ENCODE measurements at regions not wholly inside any gene's neighbourhood (a gene's known extent, or its start where the extent isn't known, plus 50 kb on each side); places are given as distances from the start of the nearest gene placed in this dataset.
A peak's percentile ranks its signal among the peaks of the same experiment; 100 is the strongest.

DNA sequence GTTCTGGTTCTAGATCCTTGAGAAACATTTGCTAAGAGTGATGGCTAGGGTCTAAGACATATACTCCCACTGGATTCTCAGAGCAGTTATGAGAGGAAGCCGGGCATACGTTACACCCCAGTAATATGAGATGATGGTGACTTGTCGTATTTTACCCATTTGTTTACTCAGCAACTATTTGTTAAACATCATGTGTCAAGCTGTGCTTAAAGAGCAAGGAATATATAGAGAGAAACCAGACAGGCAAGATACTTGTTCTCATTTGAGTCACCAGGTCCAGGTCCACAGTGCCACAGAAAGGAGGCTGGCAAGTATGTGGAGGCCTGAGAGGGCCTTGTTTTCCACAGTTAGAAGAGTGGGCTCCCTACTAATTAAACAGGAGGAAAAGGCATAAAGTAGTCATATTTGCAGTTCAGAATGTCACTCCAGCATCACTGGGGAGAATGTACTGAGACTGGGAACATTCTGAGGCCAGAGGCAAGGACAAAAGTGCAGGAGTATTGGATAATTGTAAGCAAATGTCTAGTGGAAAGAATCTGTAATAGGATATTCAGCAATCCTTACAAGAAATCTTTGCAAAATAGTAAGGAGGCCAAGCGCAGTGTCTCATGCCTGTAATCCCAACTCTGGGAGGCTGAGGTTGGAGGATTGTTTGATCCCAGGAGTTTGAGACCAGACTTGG, 142.2 kb downstream of the IRS2 start:
- Histone ChIP-seq H3K9me3 (ENCODE audit: control insufficient read depth, low read length) (peaks cover 19% of the 10 kb centered on the region), H3K36me3 (ENCODE audit: control insufficient read depth, insufficient read depth, low read length, severe bottlenecking) (no peaks in the 10 kb centered on the region), H3K9ac (ENCODE audit: low read length) (no peak overlapping the region), H3K4me1 (ENCODE audit: control insufficient read depth, insufficient read depth, low read length) (peaks cover 7% of the 10 kb centered on the region), H3K27me3 (replicated peaks; ENCODE audit: control insufficient read depth, insufficient read depth, low read length) (no peaks in the 10 kb centered on the region), H3K4me3 (ENCODE audit: low read length) (no peak overlapping the region)
- DNase-seq (ENCODE audit: low read depth), result peak; percentile 57

DNA sequence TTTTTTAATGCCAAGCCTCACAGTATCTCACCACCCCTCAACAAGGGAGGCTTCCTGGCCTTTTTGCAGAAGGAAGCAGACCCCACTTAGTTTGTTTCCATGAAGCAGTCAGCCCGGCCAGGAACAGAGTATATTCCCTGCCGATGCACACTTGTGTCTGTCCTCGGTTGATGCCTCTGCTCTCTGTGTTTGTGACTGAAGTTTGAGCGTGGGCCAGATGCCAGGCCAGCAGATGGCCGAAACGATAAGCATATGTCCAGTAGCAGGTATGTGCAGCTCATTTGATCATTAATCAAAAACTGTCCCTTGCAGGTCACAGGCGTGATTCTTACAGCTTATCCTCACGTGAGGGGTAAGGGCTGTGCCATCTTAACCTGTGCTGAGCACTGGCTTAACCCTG, 144.0 kb downstream of the IRS2 start:
- peaks cover 4% of the 10 kb centered on the region for H3K4me1 ChIP-seq (ENCODE audit: control insufficient read depth, insufficient read depth, low read length)
- no peaks in the 10 kb centered on the region for H3K27me3 ChIP-seq (replicated peaks; ENCODE audit: control insufficient read depth, insufficient read depth, low read length)
- no peak overlapping the region for H3K9ac ChIP-seq (ENCODE audit: low read length)
- DNase-seq (ENCODE audit: low read depth), result no peak
- H3K9me3 ChIP-seq (ENCODE audit: control insufficient read depth, low read length), result peaks cover 19% of the 10 kb centered on the region
- H3K36me3 ChIP-seq (ENCODE audit: control insufficient read depth, insufficient read depth, low read length, severe bottlenecking), result no peaks in the 10 kb centered on the region
- no peak overlapping the region for H3K4me3 ChIP-seq (ENCODE audit: low read length)

DNA sequence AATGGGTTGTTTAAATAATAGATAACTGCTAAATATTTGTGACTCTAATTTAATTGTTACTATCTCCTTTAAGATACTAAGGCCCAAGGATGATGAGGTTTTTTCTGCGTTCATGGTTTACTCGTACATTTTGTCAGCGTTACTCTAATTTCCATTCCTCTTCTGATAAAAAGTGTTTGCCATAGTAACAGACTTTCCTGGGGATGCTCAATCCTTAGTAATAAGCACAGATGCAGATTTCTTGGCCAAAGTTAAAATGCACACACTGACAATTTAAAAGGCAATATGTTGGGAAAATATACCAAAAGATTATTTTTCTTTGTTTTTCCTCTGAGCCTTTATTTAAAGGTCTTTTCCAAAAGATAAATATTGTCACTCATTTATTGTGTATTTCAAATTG, 149.6 kb downstream of the IRS2 start:
- H3K9me3 ChIP-seq (ENCODE audit: control insufficient read depth, low read length), result peaks cover 18% of the 10 kb centered on the region
- no peak overlapping the region for H3K4me3 ChIP-seq (ENCODE audit: low read length)
- H3K36me3 ChIP-seq (ENCODE audit: control insufficient read depth, insufficient read depth, low read length, severe bottlenecking), result no peaks in the 10 kb centered on the region
- no peaks in the 10 kb centered on the region for H3K27me3 ChIP-seq (replicated peaks; ENCODE audit: control insufficient read depth, insufficient read depth, low read length)
- no peak overlapping the region for H3K9ac ChIP-seq (ENCODE audit: low read length)
- no peak for DNase-seq (ENCODE audit: low read depth)
- no peaks in the 10 kb centered on the region for H3K4me1 ChIP-seq (ENCODE audit: control insufficient read depth, insufficient read depth, low read length)

DNA sequence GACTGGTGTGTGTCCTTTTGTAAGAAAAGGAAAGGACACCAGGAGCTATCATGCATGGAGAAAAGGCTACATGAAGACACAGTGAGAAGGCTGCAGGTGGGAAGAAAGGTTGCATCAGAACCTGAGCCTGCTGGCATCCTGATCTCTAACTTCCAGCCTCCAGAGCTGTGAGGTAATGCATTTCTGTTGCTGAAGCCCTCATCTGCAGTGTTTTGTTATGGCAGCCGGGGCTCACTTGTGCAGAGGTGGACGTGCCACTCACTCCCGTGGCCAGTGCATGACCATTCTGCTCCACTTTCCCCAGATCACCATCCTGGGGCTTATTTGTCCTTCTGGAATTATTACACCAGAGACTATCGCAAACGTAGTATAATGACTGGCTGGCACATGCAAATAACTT, 155.3 kb downstream of the IRS2 start:
- Histone ChIP-seq H3K4me1 (ENCODE audit: control insufficient read depth, insufficient read depth, low read length) (peaks cover 25% of the 10 kb centered on the region), H3K9me3 (ENCODE audit: control insufficient read depth, low read length) (no peaks in the 10 kb centered on the region), H3K36me3 (ENCODE audit: control insufficient read depth, insufficient read depth, low read length, severe bottlenecking) (no peaks in the 10 kb centered on the region), H3K9ac (ENCODE audit: low read length) (no peak overlapping the region), H3K4me3 (ENCODE audit: low read length) (no peak overlapping the region), H3K27me3 (replicated peaks; ENCODE audit: control insufficient read depth, insufficient read depth, low read length) (no peaks in the 10 kb centered on the region)
- no peak for DNase-seq (ENCODE audit: low read depth)

DNA sequence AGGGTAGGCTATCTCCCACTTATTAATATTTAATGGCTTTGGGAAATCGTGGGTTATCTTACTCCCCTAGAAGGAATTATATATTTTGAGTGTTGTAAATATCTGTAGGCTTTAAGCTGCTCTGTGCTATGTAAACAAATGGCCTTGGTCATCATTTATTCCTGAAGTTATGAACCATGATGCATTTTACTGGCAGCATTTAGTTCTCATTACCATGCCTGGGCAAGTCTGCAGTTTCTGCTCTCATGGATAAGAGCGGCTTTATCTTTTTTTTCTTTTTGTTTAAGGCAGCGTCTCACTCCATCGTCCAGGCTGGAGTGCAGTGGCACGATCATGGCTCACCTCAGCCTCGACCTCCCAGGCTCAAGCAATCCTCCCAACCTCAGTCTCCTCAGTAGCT, 156.1 kb downstream of the IRS2 start:
- no peaks in the 10 kb centered on the region for H3K27me3 ChIP-seq (replicated peaks; ENCODE audit: control insufficient read depth, insufficient read depth, low read length)
- peaks cover 25% of the 10 kb centered on the region for H3K4me1 ChIP-seq (ENCODE audit: control insufficient read depth, insufficient read depth, low read length)
- H3K36me3 ChIP-seq (ENCODE audit: control insufficient read depth, insufficient read depth, low read length, severe bottlenecking), result no peaks in the 10 kb centered on the region
- H3K9ac ChIP-seq (ENCODE audit: low read length), result no peak overlapping the region
- DNase-seq (ENCODE audit: low read depth), result no peak
- H3K4me3 ChIP-seq (ENCODE audit: low read length), result no peak overlapping the region
- H3K9me3 ChIP-seq (ENCODE audit: control insufficient read depth, low read length), result no peaks in the 10 kb centered on the region

DNA sequence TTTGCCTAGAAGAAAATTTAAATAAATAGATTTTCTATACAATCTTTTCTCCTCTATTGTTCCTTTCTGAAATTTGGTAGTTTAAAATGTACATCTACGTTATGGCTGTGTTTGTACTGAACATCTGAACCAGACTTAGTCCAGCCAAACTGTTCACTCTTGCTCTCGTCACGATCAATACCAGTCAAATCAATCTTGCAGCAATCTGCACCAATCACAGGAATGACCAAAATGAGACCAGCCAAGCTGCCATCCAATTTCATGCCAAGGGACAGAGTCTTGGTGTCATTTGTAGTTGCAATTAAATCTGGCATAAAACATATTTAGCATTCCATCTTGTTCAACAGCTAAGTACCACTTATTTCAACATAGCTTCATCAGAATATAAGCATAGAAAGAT, 156.6 kb downstream of the IRS2 start:
- no peak for DNase-seq (ENCODE audit: low read depth)
- Histone ChIP-seq H3K4me1 (ENCODE audit: control insufficient read depth, insufficient read depth, low read length) (peaks cover 25% of the 10 kb centered on the region), H3K4me3 (ENCODE audit: low read length) (no peak overlapping the region), H3K27me3 (replicated peaks; ENCODE audit: control insufficient read depth, insufficient read depth, low read length) (no peaks in the 10 kb centered on the region), H3K9me3 (ENCODE audit: control insufficient read depth, low read length) (no peaks in the 10 kb centered on the region), H3K36me3 (ENCODE audit: control insufficient read depth, insufficient read depth, low read length, severe bottlenecking) (no peaks in the 10 kb centered on the region), H3K9ac (ENCODE audit: low read length) (no peak overlapping the region)

DNA sequence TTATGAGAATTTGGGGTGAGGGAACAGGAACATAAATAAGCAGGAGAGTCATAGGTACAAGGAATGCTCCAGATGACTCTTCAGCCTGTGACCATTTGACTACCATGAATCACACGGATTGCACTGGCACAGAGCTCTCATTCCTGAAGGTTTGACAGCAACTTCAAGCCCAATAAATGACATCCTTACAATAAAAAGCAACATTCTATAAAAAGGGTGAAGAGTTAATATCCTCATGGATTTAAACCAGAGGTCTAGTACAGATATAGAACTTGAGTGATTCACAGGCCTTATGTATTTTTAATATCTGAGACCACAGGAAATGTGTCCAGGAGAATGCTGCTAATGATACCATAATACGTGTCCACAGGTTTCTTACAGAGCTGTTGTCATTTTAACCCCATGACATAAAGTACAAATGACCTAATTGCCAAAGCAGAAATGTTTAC, 158.1 kb downstream of the IRS2 start:
- no peaks in the 10 kb centered on the region for H3K27me3 ChIP-seq (replicated peaks; ENCODE audit: control insufficient read depth, insufficient read depth, low read length)
- peak; percentile 46 for DNase-seq (ENCODE audit: low read depth)
- H3K9ac ChIP-seq (ENCODE audit: low read length), result no peak overlapping the region
- peaks cover 25% of the 10 kb centered on the region for H3K4me1 ChIP-seq (ENCODE audit: control insufficient read depth, insufficient read depth, low read length)
- H3K36me3 ChIP-seq (ENCODE audit: control insufficient read depth, insufficient read depth, low read length, severe bottlenecking), result no peaks in the 10 kb centered on the region
- H3K9me3 ChIP-seq (ENCODE audit: control insufficient read depth, low read length), result no peaks in the 10 kb centered on the region
- no peak overlapping the region for H3K4me3 ChIP-seq (ENCODE audit: low read length)

DNA sequence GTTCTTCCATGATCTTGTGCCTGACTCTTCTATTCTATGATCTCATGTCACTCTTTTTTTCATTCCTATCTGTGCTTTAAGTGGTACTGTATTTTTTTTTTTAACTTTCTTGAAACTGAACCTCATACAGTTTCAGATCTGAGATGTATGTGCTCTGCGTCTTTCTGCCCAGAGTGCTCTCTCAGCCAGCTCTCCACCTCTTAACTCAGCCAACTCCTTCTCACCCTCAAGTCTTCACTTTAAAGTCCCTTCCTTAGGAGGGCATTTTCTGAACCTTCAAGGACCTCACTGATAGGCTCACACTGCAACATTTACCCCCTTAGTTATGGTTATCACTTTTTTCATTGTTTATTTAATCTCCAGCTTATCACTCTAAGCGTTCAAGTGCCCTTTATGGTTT, 158.7 kb downstream of the IRS2 start:
- Histone ChIP-seq H3K27me3 (replicated peaks; ENCODE audit: control insufficient read depth, insufficient read depth, low read length) (no peaks in the 10 kb centered on the region), H3K9me3 (ENCODE audit: control insufficient read depth, low read length) (no peaks in the 10 kb centered on the region), H3K9ac (ENCODE audit: low read length) (peak overlapping the region; percentile 35), H3K36me3 (ENCODE audit: control insufficient read depth, insufficient read depth, low read length, severe bottlenecking) (no peaks in the 10 kb centered on the region), H3K4me3 (ENCODE audit: low read length) (peak overlapping the region; percentile 20), H3K4me1 (ENCODE audit: control insufficient read depth, insufficient read depth, low read length) (peaks cover 25% of the 10 kb centered on the region)
- DNase-seq (ENCODE audit: low read depth), result no peak

DNA sequence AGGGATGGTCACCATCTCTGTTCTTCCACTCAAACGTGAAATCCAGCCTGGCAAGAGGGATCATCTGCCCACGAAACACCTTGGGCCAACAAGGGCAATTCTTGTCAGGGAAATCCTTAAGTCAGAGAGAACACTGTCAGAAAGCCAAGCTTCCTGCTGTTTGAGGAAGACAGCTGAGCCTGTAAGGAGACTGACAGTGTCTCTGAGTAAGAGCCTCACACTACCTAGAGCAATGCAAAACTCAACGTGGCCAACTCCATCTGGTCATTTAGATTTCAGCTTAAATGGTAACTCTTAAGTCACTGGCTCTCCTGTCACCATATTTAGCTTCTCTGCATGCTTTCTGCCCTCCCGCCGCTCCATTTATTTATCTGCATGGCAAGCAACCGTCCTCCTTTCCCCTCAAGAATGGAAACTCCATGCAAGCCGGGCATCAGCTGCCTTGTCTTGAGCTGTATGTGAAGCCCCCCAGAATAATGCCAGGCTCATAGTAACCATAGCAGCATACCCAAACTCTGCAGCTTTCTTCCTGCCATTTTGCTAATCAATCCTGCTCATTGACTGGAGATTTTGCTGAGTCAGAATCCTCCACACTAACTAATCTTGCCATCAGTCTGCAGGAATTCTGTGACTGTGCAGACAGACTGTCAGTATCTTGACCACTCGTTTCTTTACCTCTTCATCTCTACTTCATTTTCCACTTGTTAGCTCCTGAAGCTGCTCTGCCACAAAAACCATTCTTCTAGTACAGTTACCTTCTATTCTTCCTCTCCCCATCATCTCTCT, 159.8 kb downstream of the IRS2 start:
- no peaks in the 10 kb centered on the region for H3K36me3 ChIP-seq (ENCODE audit: control insufficient read depth, insufficient read depth, low read length, severe bottlenecking)
- H3K4me3 ChIP-seq (ENCODE audit: low read length), result no peak overlapping the region
- no peak overlapping the region for H3K9ac ChIP-seq (ENCODE audit: low read length)
- no peak for DNase-seq (ENCODE audit: low read depth)
- peaks cover 25% of the 10 kb centered on the region for H3K4me1 ChIP-seq (ENCODE audit: control insufficient read depth, insufficient read depth, low read length)
- no peaks in the 10 kb centered on the region for H3K27me3 ChIP-seq (replicated peaks; ENCODE audit: control insufficient read depth, insufficient read depth, low read length)
- H3K9me3 ChIP-seq (ENCODE audit: control insufficient read depth, low read length), result no peaks in the 10 kb centered on the region

DNA sequence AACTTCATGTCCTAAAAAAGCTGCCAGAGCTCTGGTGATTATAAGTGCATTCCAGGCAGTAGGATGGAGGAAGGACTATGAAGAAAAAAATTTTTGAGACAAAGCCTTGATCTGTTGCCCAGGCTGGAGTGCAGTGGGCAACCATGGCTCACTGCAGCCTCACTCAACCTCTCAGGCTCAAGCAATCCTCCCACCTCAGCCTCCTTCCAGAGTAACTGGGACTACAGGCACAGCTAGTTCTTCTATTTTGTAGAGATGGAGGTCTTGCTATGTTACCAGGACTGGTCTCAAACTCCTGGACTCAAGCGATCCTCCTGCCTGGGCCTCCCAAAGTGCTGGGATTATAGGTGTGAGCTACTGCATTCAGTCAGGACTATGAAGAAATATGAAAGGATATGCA, 161.2 kb downstream of the IRS2 start:
- H3K4me3 ChIP-seq (ENCODE audit: low read length), result no peak overlapping the region
- H3K9me3 ChIP-seq (ENCODE audit: control insufficient read depth, low read length), result no peaks in the 10 kb centered on the region
- DNase-seq (ENCODE audit: low read depth), result no peak
- no peak overlapping the region for H3K9ac ChIP-seq (ENCODE audit: low read length)
- no peaks in the 10 kb centered on the region for H3K27me3 ChIP-seq (replicated peaks; ENCODE audit: control insufficient read depth, insufficient read depth, low read length)
- peaks cover 25% of the 10 kb centered on the region for H3K4me1 ChIP-seq (ENCODE audit: control insufficient read depth, insufficient read depth, low read length)
- H3K36me3 ChIP-seq (ENCODE audit: control insufficient read depth, insufficient read depth, low read length, severe bottlenecking), result no peaks in the 10 kb centered on the region

DNA sequence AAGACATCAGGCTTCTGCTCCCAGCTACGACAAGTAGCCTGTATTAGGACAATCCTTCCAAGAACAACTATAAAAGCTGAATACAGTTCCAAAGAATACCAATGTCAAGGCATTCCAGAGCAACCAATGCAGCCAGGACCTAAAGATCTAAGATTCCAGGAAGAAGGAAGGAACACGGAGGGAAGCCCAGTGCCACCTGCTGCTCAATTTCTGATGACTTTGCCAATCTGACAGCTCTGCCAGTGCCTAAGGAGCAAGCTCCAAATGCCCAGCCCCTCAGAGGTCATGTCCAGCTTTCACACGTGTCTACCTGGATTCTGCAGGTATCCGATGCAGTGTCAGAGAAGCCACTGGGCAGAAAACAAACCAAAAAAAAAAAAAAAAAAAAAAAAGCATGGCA, 164.4 kb downstream of the IRS2 start:
- peaks cover 3% of the 10 kb centered on the region for H3K4me1 ChIP-seq (ENCODE audit: control insufficient read depth, insufficient read depth, low read length)
- H3K9me3 ChIP-seq (ENCODE audit: control insufficient read depth, low read length), result no peaks in the 10 kb centered on the region
- no peak overlapping the region for H3K4me3 ChIP-seq (ENCODE audit: low read length)
- no peak for DNase-seq (ENCODE audit: low read depth)
- H3K27me3 ChIP-seq (replicated peaks; ENCODE audit: control insufficient read depth, insufficient read depth, low read length), result no peaks in the 10 kb centered on the region
- H3K9ac ChIP-seq (ENCODE audit: low read length), result no peak overlapping the region
- H3K36me3 ChIP-seq (ENCODE audit: control insufficient read depth, insufficient read depth, low read length, severe bottlenecking), result no peaks in the 10 kb centered on the region
